Activated CD4-positive, alpha-beta T cell treated with anti-CD3 and anti-CD28 coated beads, Interleukin-10, Interleukin-2, amounts not matched to agents 100 ng/mL and 50 ng/mL, durations not matched to agents 16 hours and 8 hours (primary cell): ENCODE measurements at regions not wholly inside any gene's neighbourhood (a gene's known extent, or its start where the extent isn't known, plus 50 kb on each side); places are given as distances from the start of the nearest gene placed in this dataset.

Source experiments
- DNase-seq: peaks from one replicate; pipeline ENCODE4 v3.0.0-alpha.2; 2020

- no peak for DNase-seq
Measured at GRCh38 chr1:2890221-2890850, 88.8 kb upstream of the TTC34 start.

GRCh38 chr1:2891923-2892448 is 90.5 kb upstream of the TTC34 start:
- DNase-seq, result no peak

- no peak for DNase-seq
Measured at GRCh38 chr1:2893473-2894120, 92.1 kb upstream of the TTC34 start.

GRCh38 chr1:2894381-2895041 is 93.0 kb upstream of the TTC34 start:
- DNase-seq, result no peak

- DNase-seq, result no peak
Measured at GRCh38 chr1:2896824-2897223, 95.3 kb upstream of the TTC34 start.

GRCh38 chr1:2903226-2903625 is 101.7 kb upstream of the TTC34 start:
- DNase-seq, result no peak

GRCh38 chr1:2904191-2904590 is 102.7 kb upstream of the TTC34 start:
- no peak for DNase-seq

- DNase-seq, result no peak
Measured at GRCh38 chr1:2905356-2905755, 103.9 kb upstream of the TTC34 start.

GRCh38 chr1:2906085-2906484 is 104.6 kb upstream of the TTC34 start:
- DNase-seq, result no peak

GRCh38 chr1:2906620-2907019 is 105.1 kb upstream of the TTC34 start:
- DNase-seq, result no peak

GRCh38 chr1:2907051-2907450 is 105.6 kb upstream of the TTC34 start:
- no peak for DNase-seq

GRCh38 chr1:2908081-2908480 is 106.6 kb upstream of the TTC34 start:
- DNase-seq, result no peak

- DNase-seq, result no peak
Measured at GRCh38 chr1:2908561-2908960, 107.1 kb upstream of the TTC34 start.

- no peak for DNase-seq
Measured at GRCh38 chr1:2909797-2910196, 108.3 kb upstream of the TTC34 start.

- DNase-seq, result no peak
Measured at GRCh38 chr1:2910211-2910610, 108.7 kb upstream of the TTC34 start.

GRCh38 chr1:2911421-2912178 is 109.7 kb upstream of the ACTRT2 start:
- DNase-seq, result no peak

- DNase-seq, result no peak
Measured at GRCh38 chr1:2912424-2913061, 108.7 kb upstream of the ACTRT2 start.

GRCh38 chr1:2913091-2913490 is 108.2 kb upstream of the ACTRT2 start:
- no peak for DNase-seq

GRCh38 chr1:2914702-2915101 is 106.6 kb upstream of the ACTRT2 start:
- DNase-seq, result no peak

GRCh38 chr1:2916153-2916552 is 105.1 kb upstream of the ACTRT2 start:
- no peak for DNase-seq

GRCh38 chr1:2916706-2917105 is 104.6 kb upstream of the ACTRT2 start:
- no peak for DNase-seq

GRCh38 chr1:2917284-2917683 is 104.0 kb upstream of the ACTRT2 start:
- DNase-seq, result no peak

GRCh38 chr1:2918441-2918840 is 102.8 kb upstream of the ACTRT2 start:
- no peak for DNase-seq
